HT1080 (cell line): ENCODE measurements at regions not wholly inside any gene's neighbourhood (a gene's known extent, or its start where the extent isn't known, plus 50 kb on each side); places are given as distances from the start of the nearest gene placed in this dataset.

Source experiments
- DNase-seq: peaks from one replicate; pipeline ENCODE4 v3.0.0-alpha.2; 2015; ENCODE audit warnings: low read depth

DNA sequence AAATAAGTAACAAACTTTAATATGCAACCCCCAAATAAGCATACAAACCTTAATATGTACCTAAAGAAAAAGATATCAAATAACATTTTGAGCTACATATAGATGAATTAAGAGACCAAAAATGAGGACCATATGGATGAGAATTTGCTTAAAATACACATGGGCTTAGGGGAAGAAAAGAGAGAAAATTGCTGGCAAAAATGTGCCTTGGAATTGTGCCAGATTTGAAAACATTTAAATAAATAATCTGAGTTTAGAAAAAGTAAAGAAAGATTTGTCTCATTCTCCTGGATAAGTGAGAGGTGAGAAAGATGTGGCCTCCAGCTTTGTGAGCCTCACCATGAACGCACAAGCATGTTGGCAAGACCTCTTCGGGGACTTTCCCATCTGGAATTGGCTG, 372.6 kb downstream of the SOX11 start:
- DNase-seq: no peak

GRCh38 chr2:6065703-6066102, 373.5 kb downstream of the SOX11 start:
- no peak for DNase-seq

DNA sequence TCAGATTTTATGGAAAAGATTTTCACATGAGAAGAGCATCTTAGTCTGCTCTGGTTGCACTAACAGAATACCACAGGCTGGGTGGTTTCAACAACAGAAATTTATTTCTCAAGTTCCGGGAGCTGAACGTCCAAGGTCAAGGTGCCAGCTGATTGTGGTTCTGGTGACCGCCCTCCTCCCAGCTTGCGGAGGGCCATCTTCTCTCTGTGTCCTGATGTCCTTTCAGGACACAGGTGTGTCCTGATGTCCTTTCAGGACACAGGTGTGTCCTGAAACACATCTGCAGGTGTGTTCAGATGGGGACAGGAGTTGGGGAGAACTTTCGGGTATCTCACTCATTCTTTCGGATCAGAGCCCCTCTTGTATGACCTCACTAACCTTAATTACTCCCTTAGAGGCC, 374.9 kb downstream of the SOX11 start:
- no peak for DNase-seq

GRCh38 chr2:6067806-6068205, 375.6 kb downstream of the SOX11 start:
- DNase-seq: no peak

DNA sequence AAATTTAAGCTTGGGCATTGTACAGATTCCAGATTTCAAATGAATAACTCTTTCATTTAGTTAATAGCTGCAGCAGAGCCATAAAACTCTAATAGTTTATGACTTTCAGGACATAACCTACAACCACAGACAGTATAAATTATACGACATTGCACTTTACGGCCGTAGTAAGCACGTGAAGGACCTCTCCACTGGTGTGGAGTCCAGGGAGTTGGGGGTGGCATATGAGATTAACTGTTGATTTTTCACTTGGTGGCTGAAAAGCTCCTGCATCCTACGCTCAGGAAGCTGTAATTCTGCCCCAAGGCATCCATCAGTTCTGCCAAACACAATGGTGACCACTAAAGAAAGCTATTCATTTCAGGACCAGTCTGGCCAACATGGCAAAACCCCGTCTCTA, 376.2 kb downstream of the SOX11 start:
- no peak for DNase-seq

GRCh38 chr2:6069381-6069780, 377.2 kb downstream of the SOX11 start:
- no peak for DNase-seq

GRCh38 chr2:6071519-6071918, 379.3 kb downstream of the SOX11 start:
- no peak for DNase-seq

DNA sequence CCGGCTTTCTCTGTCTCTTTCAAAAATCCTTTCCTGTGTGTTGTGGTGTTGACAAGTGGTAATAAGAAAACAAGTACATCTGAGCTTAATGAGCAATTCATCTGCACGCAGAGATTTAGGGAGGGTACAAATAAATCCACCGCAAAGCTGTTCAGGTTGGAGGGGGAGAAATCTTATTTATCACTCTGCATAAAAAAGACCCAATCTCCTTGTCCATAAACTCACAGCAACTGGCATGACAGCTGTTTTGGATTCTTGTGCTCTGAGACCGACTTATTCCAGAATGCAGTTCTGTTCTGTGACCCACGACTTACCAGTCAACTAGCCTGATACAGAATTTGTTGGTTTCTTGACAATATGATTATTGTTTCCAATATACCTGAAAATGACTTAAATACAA, 380.1 kb downstream of the SOX11 start:
- no peak for DNase-seq

- no peak for DNase-seq
Measured at GRCh38 chr2:6072768-6073167, 380.6 kb downstream of the SOX11 start.

GRCh38 chr2:6073191-6074088, 381.3 kb downstream of the SOX11 start:
- peak; percentile 62 for DNase-seq

DNA sequence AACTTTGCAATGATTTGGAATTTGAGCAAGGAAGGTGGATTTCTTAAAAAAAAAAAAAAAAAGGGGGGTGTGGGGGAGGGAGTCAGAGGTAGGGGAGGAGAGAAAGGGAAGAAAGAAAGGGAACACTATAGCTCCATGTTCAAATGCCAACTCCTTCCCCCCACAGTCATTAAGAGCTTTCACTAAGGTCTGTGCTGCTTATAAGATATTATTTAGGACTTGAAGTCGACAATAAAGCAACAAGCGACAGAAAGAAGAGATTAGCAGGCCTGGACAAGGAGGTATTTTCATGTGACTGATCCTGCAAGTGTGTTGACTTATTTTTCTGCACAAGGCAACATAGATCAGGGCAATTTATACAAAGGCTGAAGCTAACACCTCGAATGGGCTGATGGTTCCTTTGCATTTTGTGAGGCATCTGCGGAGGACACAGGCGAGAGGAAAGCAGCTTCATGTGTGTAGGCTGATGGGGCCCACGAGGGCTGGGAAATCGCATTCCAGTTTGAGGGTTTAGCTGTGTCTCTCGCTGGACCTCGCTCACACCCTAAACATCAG, 382.0 kb downstream of the SOX11 start:
- no peak for DNase-seq

- DNase-seq: no peak
Measured at GRCh38 chr2:6077585-6077984, 385.4 kb downstream of the SOX11 start.

- DNase-seq: no peak
Measured at GRCh38 chr2:6078414-6078813, 386.2 kb downstream of the SOX11 start.

- no peak for DNase-seq
Measured at GRCh38 chr2:6079405-6079804, 387.2 kb downstream of the SOX11 start.

DNA sequence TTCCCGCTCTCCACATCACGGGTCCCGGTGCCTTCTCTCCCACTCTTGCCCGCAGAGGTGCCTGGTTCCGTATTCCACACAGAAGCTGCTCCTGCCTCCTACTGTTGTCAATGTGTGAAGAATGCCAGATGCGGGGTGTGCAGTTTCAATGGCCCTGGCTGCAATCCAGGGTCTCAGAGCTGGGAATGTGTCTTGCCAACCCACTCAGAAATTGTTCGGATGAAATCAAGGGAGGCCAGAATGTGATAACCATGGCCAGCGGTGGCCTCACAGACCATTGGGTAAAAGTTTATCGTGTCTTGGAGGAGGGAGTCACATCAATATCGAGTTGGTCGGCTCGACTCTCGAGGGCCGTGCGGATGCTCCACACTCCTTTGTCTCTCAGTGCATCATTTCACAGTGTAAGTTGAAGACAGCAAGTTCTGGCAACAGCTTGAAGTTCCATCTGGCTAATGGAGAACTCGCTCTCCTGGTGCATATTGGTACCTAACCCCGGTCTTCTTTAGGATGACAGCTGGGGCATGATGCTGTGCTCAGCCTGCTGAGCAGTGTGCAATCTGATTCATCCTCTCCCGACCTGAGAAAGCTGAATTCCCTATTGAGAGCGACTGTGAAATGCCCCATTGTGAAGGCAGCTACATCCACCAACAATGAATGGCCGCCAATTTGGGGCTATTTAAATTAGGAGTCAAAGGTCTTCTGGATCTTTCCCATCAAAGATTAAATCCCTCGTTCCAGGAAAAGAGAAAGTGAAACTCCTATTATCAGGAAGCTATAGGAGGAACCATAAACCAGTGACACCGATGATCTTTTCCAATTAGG, 389.0 kb downstream of the SOX11 start:
- peak; percentile 25 for DNase-seq

- DNase-seq: no peak
Measured at GRCh38 chr2:6081955-6082624, 389.9 kb downstream of the SOX11 start.

DNA sequence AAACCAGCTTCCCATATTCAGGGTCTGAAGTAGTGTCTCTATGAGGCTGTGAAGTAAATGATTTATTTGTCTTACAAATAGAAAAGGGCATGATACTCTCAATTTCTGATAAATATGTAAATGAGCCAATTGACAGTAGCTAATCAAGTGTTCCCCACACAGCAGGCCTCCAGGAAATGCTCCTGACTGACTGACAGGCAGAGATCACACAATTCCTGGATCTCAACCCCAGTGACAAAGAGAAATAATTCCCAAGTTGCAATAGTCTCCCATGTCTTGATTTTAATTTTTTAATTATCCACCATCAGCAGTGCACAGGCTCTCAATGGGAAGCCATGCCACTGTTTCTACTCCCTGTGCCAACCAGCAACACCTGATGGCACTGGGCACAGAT, 390.4 kb downstream of the SOX11 start:
- DNase-seq: no peak

- DNase-seq: no peak
Measured at GRCh38 chr2:6083136-6083535, 391.0 kb downstream of the SOX11 start.

- DNase-seq: no peak
Measured at GRCh38 chr2:6089474-6089873, 397.3 kb downstream of the SOX11 start.

- no peak for DNase-seq
Measured at GRCh38 chr2:6103372-6103771, 411.2 kb downstream of the SOX11 start.

DNA sequence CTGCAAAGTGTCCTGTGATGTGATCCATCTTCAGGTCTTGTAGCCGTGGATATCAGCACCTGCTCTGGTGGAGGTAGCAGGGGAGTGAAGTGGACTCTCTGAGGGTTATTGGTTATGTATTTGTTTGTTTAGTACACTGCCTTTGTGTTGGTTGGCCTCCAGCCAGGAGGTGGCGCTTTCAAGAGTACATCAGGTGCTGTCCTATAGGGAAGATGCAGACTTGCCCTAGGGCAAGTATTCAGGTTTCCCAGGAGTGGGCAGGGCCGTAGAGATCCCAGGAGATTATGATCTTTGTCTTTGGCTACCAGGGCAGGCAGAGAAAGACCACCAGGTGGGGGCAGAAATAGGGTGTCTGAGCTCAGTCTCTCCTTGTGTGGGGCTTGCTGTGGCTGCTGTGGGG, 411.8 kb downstream of the SOX11 start:
- DNase-seq: peak; percentile 16

- no peak for DNase-seq
Measured at GRCh38 chr2:6107290-6107689, 415.1 kb downstream of the SOX11 start.
